K562 (cell line): ENCODE measurements at regions not wholly inside any gene's neighbourhood (a gene's known extent, or its start where the extent isn't known, plus 50 kb on each side); places are given as distances from the start of the nearest gene placed in this dataset.

ENCODE experiments used
- AFF4 ChIP-seq: sonication (generic); formaldehyde crosslinking; IDR thresholded peaks from 2 replicates; pipeline ENCODE4 v1.8.0; 2023; ENCODE audit warnings: mild to moderate bottlenecking, missing genetic modification reagents
- CC2D1A ChIP-seq: fragments of 450-650 bp; IDR thresholded peaks from 2 replicates; pipeline ENCODE4 v1.6.1; 2017; ENCODE audit warnings: mild to moderate bottlenecking
- CHD7 ChIP-seq: fragments of 200-600 bp; sonication (generic); IDR thresholded peaks from one replicate; pipeline ENCODE4 v1.6.1; 2012; ENCODE audit warnings: mild to moderate bottlenecking, low read depth, low read length, inconsistent platforms
- DDX20 ChIP-seq: fragments of 450-650 bp; IDR thresholded peaks from 2 replicates; pipeline ENCODE4 v1.6.1; 2016; ENCODE audit warnings: missing genetic modification characterization, low read depth, mild to moderate bottlenecking, missing compliant biosample characterization, moderate library complexity
- EP300 ChIP-seq: IDR thresholded peaks from 2 replicates; pipeline ENCODE4 v1.6.1; 2012; ENCODE audit warnings: low read length, improper control_type of control experiment
- HDAC3 ChIP-seq: fragments of 450-650 bp; IDR thresholded peaks from 2 replicates; pipeline ENCODE4 v1.6.1; 2018; ENCODE audit warnings: borderline replicate concordance, mild to moderate bottlenecking, moderate library complexity; ENCODE audit not compliant: partially characterized antibody
- HIVEP1 ChIP-seq: fragments of 250-450 bp; sonication (Bioruptor Pico); IDR thresholded peaks from 2 replicates; pipeline ENCODE4 v1.4.0; 2020; ENCODE audit warnings: mild to moderate bottlenecking
- TRIM28 ChIP-seq: fragments of 450-650 bp; IDR thresholded peaks from 2 replicates; pipeline ENCODE4 v1.6.1; 2017
- ZNF316 ChIP-seq: fragments of 450-650 bp; IDR thresholded peaks from 2 replicates; pipeline ENCODE4 v1.6.1; 2016

GRCh38 chr10:124289851-124290795, 128.6 kb downstream of the OAT start (continued):
- no peak for TF ChIP-seq AFF4 (CRISPR knock-in tag)
- no peak for TF ChIP-seq HDAC3
- TF ChIP-seq TRIM28, result no peak
- TF ChIP-seq CHD7, result no peak
- no peak for TF ChIP-seq CC2D1A
- TF ChIP-seq DDX20 (tag), result no peak
- TF ChIP-seq HIVEP1 (CRISPR knock-in tag), result no peak
- no peak for TF ChIP-seq EP300
- TF ChIP-seq ZNF316, result peak; percentile 62
